Mucosa of descending colon (tissue), 3 donors: ENCODE measurements at regions not wholly inside any gene's neighbourhood (a gene's known extent, or its start where the extent isn't known, plus 50 kb on each side); places are given as distances from the start of the nearest gene placed in this dataset.

Experiments used
- ATAC-seq: fragments of 200-7000 bp; cut with Tn5 transposase; one replicate; pipeline ENCODE4 v1.9.1; 2020; ENCODE audit warnings: mild to moderate bottlenecking, moderate library complexity
- DNase-seq, 3 donors: peaks; one replicate each; pipeline ENCODE4 v3.0.0-alpha.2; 2020
- H3K36me3 ChIP-seq: fragments of 200-600 bp; one replicate; pipeline ENCODE4 v1.8.0; 2021; ENCODE audit warnings: low read depth, mild to moderate bottlenecking
- H3K4me1 ChIP-seq: fragments of 200-600 bp; one replicate; pipeline ENCODE4 v1.8.0; 2021; ENCODE audit warnings: low read depth, mild to moderate bottlenecking
- H3K4me3 ChIP-seq: fragments of 200-600 bp; one replicate; pipeline ENCODE4 v1.8.0; 2021; ENCODE audit warnings: mild to moderate bottlenecking
- H3K9me3 ChIP-seq: fragments of 200-600 bp; one replicate; pipeline ENCODE4 v1.8.0; 2021; ENCODE audit warnings: mild to moderate bottlenecking
- intact Hi-C, 2 donors: fragments of 100-400 bp; cut with DNase I in 1 of 2; cut with micrococcal nuclease in 1 of 2; formaldehyde crosslinking; loops; one replicate each; pipeline versions ENCODE4 v1.11.0 to v1.11.1; 2022; cut with DNase I, micrococcal nuclease
- TF ChIP-seq, protein P1 (sequence below): fragments of 200-600 bp; IDR thresholded peaks from one replicate; pipeline ENCODE4 v1.8.0; 2022; ENCODE audit warnings: antibody characterized with exemption, mild to moderate bottlenecking
- donor health status: DM: no; HTN: no; CAD: no; lungs with moderate emphysema.
- donor health status: DM: no; HTN: no; CAD: no.
- donor health status: DM: no; HTN: yes; CAD: no.

DNA sequence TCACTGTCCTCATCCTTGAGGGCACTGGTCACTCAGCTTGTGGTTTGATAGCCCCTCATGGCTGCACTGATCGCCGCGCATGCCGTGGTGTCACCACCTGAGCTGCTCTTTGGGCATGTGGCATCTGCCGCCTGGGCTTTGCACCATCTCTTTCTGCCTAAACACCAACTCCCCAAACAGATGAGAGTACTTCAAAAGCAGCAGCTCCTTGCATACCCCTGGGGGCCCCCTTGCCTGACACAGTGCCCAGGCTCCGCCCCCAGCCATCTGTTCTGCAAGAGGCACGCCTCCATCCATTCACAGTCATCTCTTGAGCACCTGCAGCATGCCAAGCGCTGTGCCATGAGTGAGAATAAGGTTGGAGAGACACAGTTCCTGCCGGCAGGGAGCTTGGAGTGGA is 104.5 kb upstream of the B3GAT1 start:
- no peaks in the 10 kb centered on the region for H3K9me3 ChIP-seq
- DNase-seq (no peak), ATAC-seq (no peak)
- peaks cover 12% of the 10 kb centered on the region for H3K4me1 ChIP-seq
- no peaks in the 10 kb centered on the region for H3K36me3 ChIP-seq
- intact Hi-C loops = no loop called here
- no peak overlapping the region for H3K4me3 ChIP-seq
- TF ChIP-seq, protein P1, sequence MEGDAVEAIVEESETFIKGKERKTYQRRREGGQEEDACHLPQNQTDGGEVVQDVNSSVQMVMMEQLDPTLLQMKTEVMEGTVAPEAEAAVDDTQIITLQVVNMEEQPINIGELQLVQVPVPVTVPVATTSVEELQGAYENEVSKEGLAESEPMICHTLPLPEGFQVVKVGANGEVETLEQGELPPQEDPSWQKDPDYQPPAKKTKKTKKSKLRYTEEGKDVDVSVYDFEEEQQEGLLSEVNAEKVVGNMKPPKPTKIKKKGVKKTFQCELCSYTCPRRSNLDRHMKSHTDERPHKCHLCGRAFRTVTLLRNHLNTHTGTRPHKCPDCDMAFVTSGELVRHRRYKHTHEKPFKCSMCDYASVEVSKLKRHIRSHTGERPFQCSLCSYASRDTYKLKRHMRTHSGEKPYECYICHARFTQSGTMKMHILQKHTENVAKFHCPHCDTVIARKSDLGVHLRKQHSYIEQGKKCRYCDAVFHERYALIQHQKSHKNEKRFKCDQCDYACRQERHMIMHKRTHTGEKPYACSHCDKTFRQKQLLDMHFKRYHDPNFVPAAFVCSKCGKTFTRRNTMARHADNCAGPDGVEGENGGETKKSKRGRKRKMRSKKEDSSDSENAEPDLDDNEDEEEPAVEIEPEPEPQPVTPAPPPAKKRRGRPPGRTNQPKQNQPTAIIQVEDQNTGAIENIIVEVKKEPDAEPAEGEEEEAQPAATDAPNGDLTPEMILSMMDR = no peak

DNA sequence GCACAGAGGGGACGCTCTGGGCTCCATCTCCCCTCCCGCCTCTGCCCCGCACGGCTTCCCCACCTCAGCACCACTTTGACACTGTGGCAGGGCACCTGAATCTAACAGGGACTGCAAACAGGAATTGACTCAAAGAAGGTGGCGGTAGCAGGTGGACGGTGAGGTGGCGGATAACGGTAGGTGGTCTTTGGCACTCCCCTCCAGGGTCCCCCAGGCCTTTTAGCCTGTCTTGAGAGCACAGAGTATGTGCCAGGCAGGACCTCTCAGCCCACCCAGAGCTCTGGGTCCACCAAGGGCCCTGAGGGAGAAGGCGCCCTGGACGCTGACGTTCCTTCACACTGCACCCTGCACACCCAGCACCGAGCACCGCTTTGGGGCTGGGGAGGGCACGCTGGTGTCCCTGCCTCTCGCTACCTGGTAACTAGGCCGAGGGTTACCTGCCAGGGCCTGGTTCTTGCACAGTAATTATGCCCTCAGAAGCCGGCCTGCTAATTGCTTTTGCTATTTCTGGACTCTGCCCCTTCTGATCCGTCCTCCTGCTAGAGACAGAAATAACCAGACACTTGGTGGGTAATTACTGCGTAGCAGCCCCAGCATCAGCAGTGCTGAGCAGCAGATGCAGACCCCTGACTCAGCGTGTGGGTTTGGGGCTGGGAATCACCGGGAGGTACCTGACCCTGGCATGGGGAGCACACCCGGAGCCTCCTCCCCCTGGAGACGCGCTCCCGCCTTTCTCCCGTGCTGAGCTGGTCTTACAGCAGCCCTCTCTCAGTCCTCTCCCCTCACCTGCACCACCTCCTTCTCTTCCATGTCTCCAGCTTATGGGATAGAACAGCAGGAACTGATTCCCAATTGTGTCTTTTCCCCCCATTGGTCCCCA is 103.3 kb upstream of the B3GAT1 start:
- ATAC-seq (peak; percentile 85), DNase-seq (peak; percentile 44 to 78 (median 75))
- Histone ChIP-seq H3K9me3 (no peaks in the 10 kb centered on the region), H3K36me3 (no peaks in the 10 kb centered on the region), H3K4me1 (peaks cover 12% of the 10 kb centered on the region), H3K4me3 (no peak overlapping the region)
- TF ChIP-seq, protein P1 = no peak
- intact Hi-C loops = no loop called here

DNA sequence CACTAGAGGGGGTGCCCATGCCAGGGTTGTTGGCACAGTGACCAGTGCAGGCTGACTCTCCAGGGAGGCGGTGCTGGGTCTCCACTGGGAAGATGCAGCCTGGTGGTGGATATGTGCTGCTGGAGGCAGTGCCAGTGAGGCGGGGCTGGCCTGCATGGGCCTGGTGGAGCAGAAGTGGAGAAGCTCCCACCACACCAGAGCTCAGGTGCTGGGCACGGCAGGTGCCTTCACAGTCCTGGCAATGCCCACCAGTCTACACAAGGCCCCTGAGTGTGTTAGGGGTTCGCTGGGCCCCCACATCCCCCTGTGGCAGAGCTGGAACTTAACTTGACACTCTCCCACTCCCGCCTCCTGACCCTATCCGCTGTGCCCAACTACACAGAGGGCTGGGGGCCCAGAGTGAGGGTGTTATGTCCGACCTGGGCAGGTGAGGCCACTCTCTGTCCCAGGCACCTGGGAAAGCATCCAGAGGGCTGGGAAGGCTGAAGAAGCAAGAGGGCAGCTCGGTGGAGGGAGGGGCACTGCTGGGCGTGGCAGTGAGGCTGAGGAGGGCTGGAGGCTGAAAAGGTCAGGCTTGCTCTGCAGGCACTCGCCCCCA is 102.4 kb upstream of the B3GAT1 start:
- DNase-seq (peak in 2 of 3 donors; percentile 42 to 46), ATAC-seq (peak; percentile 9)
- peaks cover 12% of the 10 kb centered on the region for H3K4me1 ChIP-seq
- TF ChIP-seq, protein P1 = no peak
- no peaks in the 10 kb centered on the region for H3K36me3 ChIP-seq
- H3K4me3 ChIP-seq = no peak overlapping the region
- H3K9me3 ChIP-seq = no peaks in the 10 kb centered on the region
- intact Hi-C loops = no loop called here

DNA sequence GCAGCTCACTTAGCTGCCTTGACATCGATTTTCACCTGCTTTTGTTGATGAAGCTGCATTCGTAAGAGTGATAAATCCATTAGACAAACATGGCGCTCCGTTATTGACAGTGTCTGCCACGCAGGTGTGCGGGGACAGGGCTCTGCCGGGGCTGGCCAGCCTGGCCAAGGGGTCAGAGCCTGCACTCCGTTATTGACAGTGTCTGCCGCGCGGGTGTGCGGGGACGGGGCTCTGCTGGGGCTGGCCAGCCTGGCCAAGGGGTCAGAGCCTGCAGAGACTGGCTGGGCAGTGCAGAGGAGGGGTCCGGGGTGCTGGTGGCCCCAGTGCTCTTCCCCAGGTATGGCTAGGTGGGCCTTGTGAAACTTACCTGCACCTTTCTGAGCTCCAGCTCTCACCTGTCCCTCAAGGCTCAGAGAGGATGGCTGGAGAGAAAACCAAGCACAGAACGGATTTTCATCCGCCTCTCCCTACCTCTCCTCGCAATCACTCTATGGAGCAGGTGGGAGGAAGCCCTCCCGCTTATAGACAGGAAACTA is 101.6 kb upstream of the B3GAT1 start:
- intact Hi-C loops = no loop called here
- TF ChIP-seq, protein P1 = no peak
- no peaks in the 10 kb centered on the region for H3K9me3 ChIP-seq
- ATAC-seq (no peak), DNase-seq (peak in 1 of 3 donors; percentile 22)
- no peak overlapping the region for H3K4me3 ChIP-seq
- H3K4me1 ChIP-seq = peaks cover 12% of the 10 kb centered on the region
- no peaks in the 10 kb centered on the region for H3K36me3 ChIP-seq

DNA sequence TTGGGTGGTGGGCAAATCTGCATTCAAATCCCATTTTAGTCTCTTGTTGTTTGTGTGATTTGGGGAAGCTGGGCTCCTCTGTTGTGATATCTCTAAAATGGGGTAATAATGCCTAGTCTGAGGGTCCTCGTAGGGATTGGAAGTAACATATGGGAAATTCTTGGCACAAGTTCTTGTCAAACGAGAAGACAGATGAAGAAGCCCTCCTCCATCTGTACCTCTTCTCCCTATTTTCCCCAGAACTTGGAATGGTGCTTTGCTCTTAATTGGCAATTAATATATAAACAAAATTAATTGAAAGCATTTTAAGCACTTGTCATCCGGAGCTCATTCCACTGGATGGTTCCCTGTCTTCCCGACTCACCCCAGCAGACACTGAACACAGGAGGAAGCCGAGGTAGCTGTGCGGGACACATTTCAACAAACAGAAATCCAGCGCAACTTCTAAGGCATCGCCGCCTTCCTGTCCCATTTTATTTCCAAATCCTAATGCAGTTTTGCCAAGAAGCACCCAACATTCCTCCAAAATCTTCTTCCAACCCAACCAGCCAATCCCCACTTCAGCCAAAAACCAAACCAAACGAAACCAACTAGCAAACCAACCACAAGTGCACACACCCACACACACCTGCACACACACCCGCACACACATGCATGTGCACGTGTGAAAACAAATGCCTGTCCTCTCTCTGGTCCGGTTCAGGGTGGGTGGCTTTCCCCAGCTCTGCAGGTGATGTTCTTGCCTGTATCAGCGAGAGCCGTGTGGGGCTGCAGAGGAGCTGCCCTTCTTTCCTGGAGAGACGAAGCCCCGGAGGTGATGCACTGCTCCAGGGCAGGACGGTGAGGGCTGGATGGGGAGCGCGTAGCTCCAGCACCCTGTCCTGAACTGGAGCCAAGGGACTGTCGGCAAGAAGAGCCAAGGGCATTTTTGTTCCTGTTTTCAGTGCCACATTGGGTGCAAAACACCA is 100.8 kb upstream of the B3GAT1 start:
- TF ChIP-seq, protein P1 = no peak
- DNase-seq = peak in 1 of 3 donors; percentile 24
- intact Hi-C loops = no loop called here

More for the DNA sequence above, 100.8 kb upstream of the B3GAT1 start:
- Histone ChIP-seq H3K4me3 (no peak overlapping the region), H3K9me3 (no peaks in the 10 kb centered on the region), H3K4me1 (peaks cover 12% of the 10 kb centered on the region), H3K36me3 (no peaks in the 10 kb centered on the region)
- ATAC-seq = no peak
